ENCODE measurements at regions not wholly inside any gene's neighbourhood (a gene's known extent, or its start where the extent isn't known, plus 50 kb on each side); places are given as distances from the start of the nearest gene placed in this dataset.

- H3K27me3 Mint-ChIP-seq (ENCODE audit: unreplicated experiment) = peaks cover 36% of the 10 kb centered on the region
- no peak overlapping the region for H3K4me3 Mint-ChIP-seq (ENCODE audit: unreplicated experiment)
- no peak overlapping the region for H3K27ac Mint-ChIP-seq (ENCODE audit: unreplicated experiment)
- DNase-seq (ENCODE audit: extremely low spot score, unreplicated experiment) = no peak
- no peaks in the 10 kb centered on the region for H3K4me1 Mint-ChIP-seq (ENCODE audit: unreplicated experiment)
- H3K36me3 Mint-ChIP-seq (ENCODE audit: unreplicated experiment) = no peaks in the 10 kb centered on the region
- peaks cover under 1% of the 10 kb centered on the region for H3K9me3 Mint-ChIP-seq (ENCODE audit: unreplicated experiment)
- TF ChIP-seq CTCF (IDR thresholded peaks at IDR 0.05) = no peak
Observed at GRCh38 chr11:115699326-115699725, 195.1 kb upstream of the CADM1 start.

- Mint-ChIP-seq H3K36me3 (ENCODE audit: unreplicated experiment) (no peaks in the 10 kb centered on the region), H3K9me3 (ENCODE audit: unreplicated experiment) (no peaks in the 10 kb centered on the region), H3K4me3 (ENCODE audit: unreplicated experiment) (no peak overlapping the region), H3K27ac (ENCODE audit: unreplicated experiment) (no peak overlapping the region), H3K4me1 (ENCODE audit: unreplicated experiment) (no peaks in the 10 kb centered on the region), H3K27me3 (ENCODE audit: unreplicated experiment) (peaks cover 42% of the 10 kb centered on the region)
- TF ChIP-seq CTCF (IDR thresholded peaks at IDR 0.05) = no peak
- DNase-seq (ENCODE audit: extremely low spot score, unreplicated experiment) = no peak
Observed at GRCh38 chr11:115698243-115698642, 194.0 kb upstream of the CADM1 start.

- H3K27ac Mint-ChIP-seq (ENCODE audit: unreplicated experiment) = no peak overlapping the region
- no peaks in the 10 kb centered on the region for H3K4me1 Mint-ChIP-seq (ENCODE audit: unreplicated experiment)
- DNase-seq (ENCODE audit: extremely low spot score, unreplicated experiment) = no peak
- TF ChIP-seq CTCF (IDR thresholded peaks at IDR 0.05) = no peak
- no peak overlapping the region for H3K4me3 Mint-ChIP-seq (ENCODE audit: unreplicated experiment)
- peaks cover 56% of the 10 kb centered on the region for H3K27me3 Mint-ChIP-seq (ENCODE audit: unreplicated experiment)
- no peaks in the 10 kb centered on the region for H3K9me3 Mint-ChIP-seq (ENCODE audit: unreplicated experiment)
- no peaks in the 10 kb centered on the region for H3K36me3 Mint-ChIP-seq (ENCODE audit: unreplicated experiment)
Observed at GRCh38 chr11:115696563-115696962, 192.3 kb upstream of the CADM1 start.

- no peaks in the 10 kb centered on the region for H3K4me1 Mint-ChIP-seq (ENCODE audit: unreplicated experiment)
- no peak for DNase-seq (ENCODE audit: extremely low spot score, unreplicated experiment)
- no peaks in the 10 kb centered on the region for H3K36me3 Mint-ChIP-seq (ENCODE audit: unreplicated experiment)
- TF ChIP-seq CTCF (IDR thresholded peaks at IDR 0.05) = no peak
- H3K9me3 Mint-ChIP-seq (ENCODE audit: unreplicated experiment) = no peaks in the 10 kb centered on the region
- H3K27ac Mint-ChIP-seq (ENCODE audit: unreplicated experiment) = no peak overlapping the region
- peaks cover 60% of the 10 kb centered on the region for H3K27me3 Mint-ChIP-seq (ENCODE audit: unreplicated experiment)
- H3K4me3 Mint-ChIP-seq (ENCODE audit: unreplicated experiment) = no peak overlapping the region
Observed at GRCh38 chr11:115695677-115696364, 191.6 kb upstream of the CADM1 start.

GRCh38 chr11:115693002-115693401 lies 188.8 kb upstream of the CADM1 start:
- no peaks in the 10 kb centered on the region for H3K36me3 Mint-ChIP-seq (ENCODE audit: unreplicated experiment)
- H3K4me1 Mint-ChIP-seq (ENCODE audit: unreplicated experiment) = no peaks in the 10 kb centered on the region
- H3K9me3 Mint-ChIP-seq (ENCODE audit: unreplicated experiment) = no peaks in the 10 kb centered on the region
- H3K27me3 Mint-ChIP-seq (ENCODE audit: unreplicated experiment) = peaks cover 62% of the 10 kb centered on the region
- H3K4me3 Mint-ChIP-seq (ENCODE audit: unreplicated experiment) = no peak overlapping the region
- no peak for TF ChIP-seq CTCF (IDR thresholded peaks at IDR 0.05)
- H3K27ac Mint-ChIP-seq (ENCODE audit: unreplicated experiment) = no peak overlapping the region
- no peak for DNase-seq (ENCODE audit: extremely low spot score, unreplicated experiment)
